Endothelial cell of umbilical vein (primary cell): ENCODE measurements at regions not wholly inside any gene's neighbourhood (a gene's known extent, or its start where the extent isn't known, plus 50 kb on each side); places are given as distances from the start of the nearest gene placed in this dataset.

Source experiments
- BruUV-seq: library from RNA; stranded (reverse); fragments of 400-500 nt; replicated peaks from 2 replicates; lab custom pipeline; 2021; lab: Mats Ljungman, UMichigan
- CTCF ChIA-PET: fragments of 300-600, 350-600 bp; sonication (Branson Sonifier 250); formaldehyde crosslinking; loops from one replicate; lab custom pipeline; 2021; ENCODE audit warnings: antibody characterized with exemption, inconsistent platforms; lab: Charles Lee
- POLR2A ChIA-PET: fragments of 300-600, 350-600 bp; sonication (Branson Sonifier 250); formaldehyde crosslinking; loops from one replicate; lab custom pipeline; 2021; ENCODE audit warnings: antibody characterized with exemption, inconsistent platforms; lab: Charles Lee
- DNase-seq: peaks from one replicate; pipeline ENCODE4 v3.0.0-alpha.2; 2011; ENCODE audit warnings: low read depth, low spot score
- FAIRE-seq: peaks from 2 replicates; lab custom pipeline; 2011; peaks lifted over from hg19 to GRCh38; lab: Jason Lieb, UNC
- H2AFZ ChIP-seq: 2 replicates; pipeline ENCODE4 v1.6.0; 2012; ENCODE audit warnings: low read depth, low read length, control low read depth, inconsistent platforms
- H3K27ac ChIP-seq: 2 replicates; pipeline ENCODE4 v1.5.1; 2011; ENCODE audit warnings: low read depth, mild to moderate bottlenecking, control low read depth, low read length, moderate library complexity; ENCODE audit not compliant: insufficient read depth
- H3K27me3 ChIP-seq, 2 experiments: 2 replicates each; pipeline versions ENCODE4 v1.6.0 to v1.6.1; 2011; ENCODE audit warnings: low read length in 2 of 2, mixed read lengths in 1 of 2; ENCODE audit not compliant: control insufficient read depth in 2 of 2, insufficient read depth in 2 of 2
- H3K36me3 ChIP-seq, 2 experiments: 2 replicates in 1 of 2; 3 replicates in 1 of 2; pipeline ENCODE4 v1.5.1; 2011; ENCODE audit warnings: low read length in 2 of 2, mild to moderate bottlenecking in 1 of 2, moderate library complexity in 1 of 2; ENCODE audit not compliant: control insufficient read depth in 2 of 2, insufficient read depth in 2 of 2; ENCODE audit errors: extremely low read depth in 1 of 2
- H3K4me1 ChIP-seq: 3 replicates; pipeline ENCODE4 v1.5.1; 2011; ENCODE audit warnings: mild to moderate bottlenecking, low read length; ENCODE audit not compliant: control insufficient read depth, insufficient read depth; ENCODE audit errors: extremely low read depth
- H3K4me2 ChIP-seq: 2 replicates; pipeline ENCODE4 v1.6.1; 2011; ENCODE audit warnings: low read length, control low read depth, mixed read lengths; ENCODE audit not compliant: insufficient read depth
- H3K4me3 ChIP-seq, 3 experiments: fragments of 200-600 bp in 1 of 3; sonication (generic), shearing (Covaris generic) in 1 of 3; replicated peaks in 1 of 3; 2 replicates each; pipeline ENCODE4 v1.5.1; 2011 to 2016; ENCODE audit warnings: control low read depth in 3 of 3, low read length in 3 of 3, mild to moderate bottlenecking in 2 of 3, inconsistent platforms in 1 of 3, low read depth in 1 of 3, moderate library complexity in 1 of 3; ENCODE audit not compliant: insufficient read depth in 1 of 3
- H3K79me2 ChIP-seq: 2 replicates; pipeline ENCODE4 v1.6.0; 2012; ENCODE audit warnings: low read length, inconsistent platforms; ENCODE audit not compliant: control insufficient read depth, insufficient read depth
- H3K9ac ChIP-seq: replicated peaks from 2 replicates; pipeline ENCODE3; 2011; ENCODE audit warnings: low read length, control low read depth; ENCODE audit not compliant: insufficient read depth; ENCODE audit errors: extremely low read depth
- H3K9me1 ChIP-seq: replicated peaks from 3 replicates; pipeline ENCODE4 v1.6.0; 2011; ENCODE audit warnings: mild to moderate bottlenecking, low read length; ENCODE audit not compliant: control insufficient read depth, insufficient read depth; ENCODE audit errors: extremely low read depth
- H3K9me3 ChIP-seq: replicated peaks from 2 replicates; pipeline ENCODE4 v1.5.1; 2012; ENCODE audit warnings: low read length, inconsistent platforms; ENCODE audit not compliant: control insufficient read depth, insufficient read depth
- H4K20me1 ChIP-seq: replicated peaks from 2 replicates; pipeline ENCODE3; 2011; ENCODE audit warnings: mild to moderate bottlenecking, low read length; ENCODE audit not compliant: control insufficient read depth, insufficient read depth; ENCODE audit errors: extremely low read depth
- CTCF ChIP-seq, 2 donors: IDR thresholded peaks; 1 replicate in 1 of 2; 2 replicates in 1 of 2; pipeline ENCODE4 v1.5.1; 2011; ENCODE audit warnings: low read length in 2 of 2, mild to moderate bottlenecking in 2 of 2, moderate library complexity in 2 of 2, control low read depth in 1 of 2, inconsistent platforms in 1 of 2, low read depth in 1 of 2; ENCODE audit not compliant: insufficient read depth in 1 of 2; ENCODE audit errors: extremely low read depth in 1 of 2
- EZH2 ChIP-seq: IDR thresholded peaks from 2 replicates; pipeline ENCODE4 v1.6.1; 2012; ENCODE audit warnings: borderline replicate concordance, low read depth, mild to moderate bottlenecking, moderate library complexity, low read length, inconsistent platforms; ENCODE audit not compliant: severe bottlenecking
- FOS ChIP-seq: IDR thresholded peaks from 2 replicates; pipeline ENCODE4 v1.6.1; 2011; ENCODE audit warnings: mild to moderate bottlenecking, low read length, moderate library complexity, borderline replicate concordance; ENCODE audit not compliant: insufficient read depth
- GATA2 ChIP-seq: IDR thresholded peaks from 2 replicates; pipeline ENCODE4 v1.7.0; 2011; ENCODE audit warnings: low read depth, mild to moderate bottlenecking, moderate library complexity, mixed read lengths, low read length; ENCODE audit not compliant: insufficient read length, insufficient read depth
- JUN ChIP-seq: IDR thresholded peaks from 2 replicates; pipeline ENCODE4 v1.6.1; 2011; ENCODE audit warnings: borderline replicate concordance, low read depth; ENCODE audit not compliant: insufficient read length, insufficient read depth
- MAX ChIP-seq: IDR thresholded peaks from 2 replicates; pipeline ENCODE4 v1.6.1; 2011; ENCODE audit not compliant: insufficient read depth, insufficient read length
- MYC ChIP-seq: IDR thresholded peaks from one replicate; pipeline ENCODE4 v1.6.1; 2011; ENCODE audit warnings: mild to moderate bottlenecking, low read depth, low read length
- POLR2A ChIP-seq: IDR thresholded peaks from 2 replicates; pipeline ENCODE4 v1.6.1; 2012; ENCODE audit warnings: low read depth, mild to moderate bottlenecking, control low read depth, low read length
- POLR2AphosphoS5 ChIP-seq: IDR thresholded peaks from 2 replicates; pipeline ENCODE4 v1.6.1; 2012; ENCODE audit warnings: low read depth, mild to moderate bottlenecking, control low read depth, low read length, moderate library complexity; ENCODE audit not compliant: insufficient read depth
- dilution Hi-C: fragments of 300-500 bp; cut with MboI; formaldehyde crosslinking; loops from one replicate; pipeline ENCODE4 v1.15.0; 2019; ENCODE audit warnings: low sequenced_read_pairs; ENCODE audit not compliant: extremely low pct_ligation_motif_present
- intact Hi-C: fragments of 100-400 bp; cut with micrococcal nuclease; formaldehyde crosslinking; loops from one replicate; pipeline ENCODE4 v1.10.0; 2022

- no peak for TF ChIP-seq MAX
- TF ChIP-seq CTCF (IDR thresholded peaks at IDR 0.05; ENCODE audit: extremely low read depth in 1 of 2, insufficient read depth in 1 of 2, low read depth in 1 of 2, low read length in 2 of 2), result no peak
- no peak for TF ChIP-seq FOS
- no peak for TF ChIP-seq GATA2
- TF ChIP-seq MYC, result no peak
- TF ChIP-seq JUN, result no peak
- TF ChIP-seq EZH2, result no peak
- no peak for TF ChIP-seq POLR2A
- no peak for TF ChIP-seq POLR2AphosphoS5
- CTCF ChIA-PET, result no interaction called here
- H3K9ac ChIP-seq, result no peak overlapping the region
- H3K4me3 ChIP-seq, result no peak overlapping the region
- no peaks in the 10 kb centered on the region for H4K20me1 ChIP-seq
- DNase-seq (no peak), FAIRE-seq (no peak)
- H3K36me3 ChIP-seq, result no peaks in the 10 kb centered on the region
- no peak overlapping the region for H3K4me2 ChIP-seq
- no peaks in the 10 kb centered on the region for H3K9me3 ChIP-seq
- H3K4me1 ChIP-seq, result no peaks in the 10 kb centered on the region
- POLR2A ChIA-PET, result no interaction called here
- dilution Hi-C loops, result no loop called here
- H3K27me3 ChIP-seq, result no peaks in the 10 kb centered on the region
- H3K27ac ChIP-seq, result no peak overlapping the region
- H2AFZ ChIP-seq, result no peak overlapping the region
- BruUV-seq, result no TSS peak
- H3K9me1 ChIP-seq, result no peaks in the 10 kb centered on the region
- H3K79me2 ChIP-seq, result no peaks in the 10 kb centered on the region
- intact Hi-C loops, result no loop called here
Measured at GRCh38 chr2:54062401-54062800, 53.0 kb upstream of the ACYP2 start.
